ENCODE measurements at regions not wholly inside any gene's neighbourhood (a gene's known extent, or its start where the extent isn't known, plus 50 kb on each side); places are given as distances from the start of the nearest gene placed in this dataset.

- no peaks in the 10 kb centered on the region for H3K9me3 Mint-ChIP-seq (ENCODE audit: unreplicated experiment)
- ChIA-PET CTCF (no interaction called here), POLR2A (no interaction called here)
- no peak overlapping the region for H3K4me3 Mint-ChIP-seq (ENCODE audit: unreplicated experiment)
- BruUV-seq (replicated peaks): no TSS peak
- no peaks in the 10 kb centered on the region for H3K27me3 Mint-ChIP-seq (ENCODE audit: insufficient read depth, unreplicated experiment)
- no peaks in the 10 kb centered on the region for H3K36me3 Mint-ChIP-seq (ENCODE audit: insufficient read depth, unreplicated experiment)
- H3K27ac Mint-ChIP-seq (ENCODE audit: low read depth, unreplicated experiment): no peak overlapping the region
- intact Hi-C loops (cut with micrococcal nuclease): no loop called here
- no peak for TF ChIP-seq CTCF (IDR thresholded peaks at IDR 0.05; ENCODE audit: unreplicated experiment)
- no peaks in the 10 kb centered on the region for H3K4me1 Mint-ChIP-seq (ENCODE audit: insufficient read depth, unreplicated experiment)
- no peak for DNase-seq (ENCODE audit: unreplicated experiment)
These were observed 51.7 kb upstream of the CPXM2 start for GRCh38 chr10:123943307-123943706.

GRCh38 chr10:123942114-123942861 lies 50.7 kb upstream of the CPXM2 start:
- ChIA-PET CTCF (no interaction called here), POLR2A (no interaction called here)
- Mint-ChIP-seq H3K27me3 (ENCODE audit: insufficient read depth, unreplicated experiment) (peaks cover 8% of the 10 kb centered on the region), H3K9me3 (ENCODE audit: unreplicated experiment) (no peaks in the 10 kb centered on the region), H3K4me3 (ENCODE audit: unreplicated experiment) (no peak overlapping the region), H3K4me1 (ENCODE audit: insufficient read depth, unreplicated experiment) (no peaks in the 10 kb centered on the region), H3K27ac (ENCODE audit: low read depth, unreplicated experiment) (no peak overlapping the region), H3K36me3 (ENCODE audit: insufficient read depth, unreplicated experiment) (no peaks in the 10 kb centered on the region)
- no peak for TF ChIP-seq CTCF (IDR thresholded peaks at IDR 0.05; ENCODE audit: unreplicated experiment)
- no TSS peak for BruUV-seq (replicated peaks)
- no peak for DNase-seq (ENCODE audit: unreplicated experiment)
- intact Hi-C loops (cut with micrococcal nuclease): no loop called here

All from MCF 10A (cell line).